NCI-H446 (cell line): ENCODE measurements at regions not wholly inside any gene's neighbourhood (a gene's known extent, or its start where the extent isn't known, plus 50 kb on each side); places are given as distances from the start of the nearest gene placed in this dataset.

Source experiments
- DNase-seq, 2 experiments: peaks; one replicate each; lab custom pipeline; 2025; lab: John Stamatoyannopoulos, UW

- no peak for DNase-seq
Measured at GRCh38 chrX:36927712-36928111, 80.5 kb upstream of the FAM47C start.

DNA sequence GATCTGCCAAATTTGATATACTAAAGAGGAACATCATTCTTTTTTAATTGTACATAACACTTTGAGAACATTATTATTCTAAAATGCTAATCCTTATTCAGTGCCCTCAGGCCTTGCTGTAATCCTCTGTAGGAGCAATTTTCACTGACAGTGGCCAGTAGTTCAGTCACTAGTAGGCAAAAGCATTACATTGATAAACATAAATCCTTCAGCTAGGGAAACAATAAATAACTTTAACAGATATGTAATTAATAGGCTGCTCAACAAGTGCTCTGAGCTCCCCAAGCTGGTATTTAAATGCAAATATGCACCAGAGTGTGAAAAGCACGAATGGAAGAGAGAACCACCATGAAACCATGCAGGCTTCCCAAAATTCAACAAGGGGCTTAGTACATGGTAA is 77.7 kb upstream of the FAM47C start:
- DNase-seq: no peak

GRCh38 chrX:36947214-36947613 is 61.0 kb upstream of the FAM47C start:
- no peak for DNase-seq

GRCh38 chrX:36950495-36951253 is 57.5 kb upstream of the FAM47C start:
- DNase-seq: no peak

- DNase-seq: no peak
Measured at GRCh38 chrX:36957425-36958328, 50.5 kb upstream of the FAM47C start.
